Ovary (tissue), 7 donors: ENCODE measurements at regions not wholly inside any gene's neighbourhood (a gene's known extent, or its start where the extent isn't known, plus 50 kb on each side); places are given as distances from the start of the nearest gene placed in this dataset.

Experiments used
- DNase-seq, 5 donors: peaks; one replicate each; pipeline ENCODE4 v3.0.0-alpha.2; 2019 to 2020
- H3K27ac ChIP-seq, 2 donors: fragments of 200-600 bp; one replicate each; pipeline versions ENCODE4 v1.5.1 to v1.8.0; 2019 to 2022
- H3K27me3 ChIP-seq: fragments of 200-600 bp; one replicate; pipeline ENCODE4 v1.8.0; 2022
- H3K36me3 ChIP-seq: fragments of 200-600 bp; sonication (generic); one replicate; pipeline ENCODE4 v1.5.1; 2019
- H3K4me1 ChIP-seq: one replicate; pipeline ENCODE4 v1.8.1; 2013; ENCODE audit warnings: mild to moderate bottlenecking, moderate library complexity; ENCODE audit not compliant: insufficient read depth
- H3K4me3 ChIP-seq: fragments of 200-600 bp; sonication (generic); one replicate; pipeline ENCODE4 v1.5.1; 2017
- H3K9me3 ChIP-seq, 2 donors: fragments of 200-600 bp in 1 of 2; sonication (generic) in 1 of 2; one replicate each; pipeline versions ENCODE4 v1.5.1 to v1.8.1; 2013 to 2019; ENCODE audit warnings: mild to moderate bottlenecking in 1 of 2, moderate library complexity in 1 of 2
- CTCF ChIP-seq, 3 donors: fragments of 450-650 bp in 2 of 3; fragments of 200-600 bp in 1 of 3; IDR thresholded peaks; one replicate each; pipeline versions ENCODE4 v1.5.1 to v1.8.0; 2016 to 2022; ENCODE audit warnings: antibody characterized with exemption in 3 of 3, mild to moderate bottlenecking in 1 of 3
- EP300 ChIP-seq: sonication (generic); formaldehyde crosslinking; IDR thresholded peaks from one replicate; pipeline ENCODE4 v1.6.1; 2017; ENCODE audit warnings: antibody characterized with exemption
- POLR2A ChIP-seq: fragments of 450-650 bp; IDR thresholded peaks from one replicate; pipeline ENCODE4 v1.6.1; 2017; ENCODE audit warnings: antibody characterized with exemption, mild to moderate bottlenecking, moderate library complexity
- WGBS, 3 donors: extraction: QIAGEN DNeasy Blood & Tissue Kit in 1 of 3; methylation state at CpG; one replicate each; pipeline versions ENCODE4 v1.1.5 to v1.1.7; 2013 to 2017; 5-methylcytosine and 5-hydroxymethylcytosine counted together
- intact Hi-C, 4 donors: fragments of 100-400 bp; cut with DNase I; formaldehyde crosslinking; loops; one replicate each; pipeline versions ENCODE4 v1.11.0 to v1.15.1; 2022 to 2023
- donor health status: DM: no; HTN: no; CAD: no; lungs with moderate emphysema.
- donor health status: DM: no; HTN: no; CAD: no.
- donor health status: Bipolar disorder and iron deficiency.
- donor health status: DM: no; HTN: no; CAD: no.
- donor health status: DM: yes; HTN: yes; CAD: no.

- H3K36me3 ChIP-seq, result no peaks in the 10 kb centered on the region
- DNase-seq, result no peak
- H3K9me3 ChIP-seq, result no peaks in the 10 kb centered on the region
- H3K27me3 ChIP-seq, result no peaks in the 10 kb centered on the region
- TF ChIP-seq CTCF (IDR thresholded peaks at IDR 0.05) (no peak), EP300 (no peak), POLR2A (no peak)
- intact Hi-C loops, result no loop called here
- H3K4me3 ChIP-seq, result no peak overlapping the region
- no peak overlapping the region for H3K27ac ChIP-seq
- no peaks in the 10 kb centered on the region for H3K4me1 ChIP-seq
- WGBS, 3 donors, result 90 to 98% (median 93%) methylated on average over 2 of the region's 2 CpGs
Measured at GRCh38 chr1:188188317-188188716, 1359.6 kb downstream of the PLA2G4A start.

- H3K9me3 ChIP-seq, result no peaks in the 10 kb centered on the region
- intact Hi-C loops, result no loop called here
- no peak overlapping the region for H3K27ac ChIP-seq
- H3K4me1 ChIP-seq, result no peaks in the 10 kb centered on the region
- H3K27me3 ChIP-seq, result no peaks in the 10 kb centered on the region
- no peak for DNase-seq
- TF ChIP-seq POLR2A (no peak), EP300 (no peak), CTCF (IDR thresholded peaks at IDR 0.05) (no peak)
- no peaks in the 10 kb centered on the region for H3K36me3 ChIP-seq
- H3K4me3 ChIP-seq, result no peak overlapping the region
- WGBS, 3 donors, result 31 to 96% (median 83%) methylated on average over 1 of the region's 1 CpG
Measured at GRCh38 chr1:188194916-188195315, 1366.2 kb downstream of the PLA2G4A start.

- Histone ChIP-seq H3K9me3 (no peaks in the 10 kb centered on the region), H3K27me3 (no peaks in the 10 kb centered on the region), H3K36me3 (no peaks in the 10 kb centered on the region), H3K4me3 (no peak overlapping the region), H3K27ac (no peak overlapping the region), H3K4me1 (no peaks in the 10 kb centered on the region)
- TF ChIP-seq CTCF (IDR thresholded peaks at IDR 0.05), result no peak
- no peak for TF ChIP-seq EP300
- TF ChIP-seq POLR2A, result no peak
- intact Hi-C loops, result no loop called here
- 93 to 98% (median 96%) methylated on average over 1 of the region's 1 CpG for WGBS, 3 donors
- DNase-seq, result no peak
Measured at GRCh38 chr1:188218289-188218688, 1389.5 kb downstream of the PLA2G4A start.

- no peaks in the 10 kb centered on the region for H3K4me1 ChIP-seq
- no peak for TF ChIP-seq CTCF (IDR thresholded peaks at IDR 0.05)
- no peak for TF ChIP-seq EP300
- TF ChIP-seq POLR2A, result no peak
- WGBS, 3 donors, result 79 to 90% (median 85%) methylated on average over 1 of the region's 1 CpG
- no peak for DNase-seq
- H3K4me3 ChIP-seq, result no peak overlapping the region
- H3K36me3 ChIP-seq, result no peaks in the 10 kb centered on the region
- H3K27ac ChIP-seq, result no peak overlapping the region
- no peaks in the 10 kb centered on the region for H3K9me3 ChIP-seq
- intact Hi-C loops, result no loop called here
- no peaks in the 10 kb centered on the region for H3K27me3 ChIP-seq
Measured at GRCh38 chr1:188220051-188220450, 1391.3 kb downstream of the PLA2G4A start.

GRCh38 chr1:188224263-188224662, 1395.5 kb downstream of the PLA2G4A start:
- H3K27me3 ChIP-seq, result no peaks in the 10 kb centered on the region
- H3K4me3 ChIP-seq, result no peak overlapping the region
- intact Hi-C loops, result no loop called here
- no peaks in the 10 kb centered on the region for H3K36me3 ChIP-seq
- DNase-seq, result no peak
- no peaks in the 10 kb centered on the region for H3K9me3 ChIP-seq
- no peaks in the 10 kb centered on the region for H3K4me1 ChIP-seq
- H3K27ac ChIP-seq, result no peak overlapping the region
- TF ChIP-seq CTCF (IDR thresholded peaks at IDR 0.05) (no peak), EP300 (no peak), POLR2A (no peak)
